HepG2 (cell line): ENCODE measurements at regions not wholly inside any gene's neighbourhood (a gene's known extent, or its start where the extent isn't known, plus 50 kb on each side); places are given as distances from the start of the nearest gene placed in this dataset.
"Not testable (repeated sequence)": the region's sequence is repeated elsewhere in the genome, so short reads cannot be mapped to it uniquely, and the experiment has no call there.

Experiments
- ATAC-seq: fragments of 200-7000 bp; cut with Tn5 transposase; 3 replicates; pipeline ENCODE4 v1.9.1; 2020; ENCODE audit warnings: mild to moderate bottlenecking, moderate library complexity
- BruUV-seq: library from RNA; stranded (reverse); fragments of 400-500 nt; replicated peaks from 2 replicates; lab custom pipeline; 2021; lab: Mats Ljungman, UMichigan
- CTCF ChIA-PET: fragments of 300-600 bp; formaldehyde crosslinking; extraction: SDS; loops from one replicate; lab custom pipeline; 2021; ENCODE audit warnings: low total read pairs, inconsistent platforms, low intra/inter-chr PET ratio; lab: Yijun Ruan, JAX
- POLR2A ChIA-PET: fragments of 350-600 bp; sonication (Branson Sonifier 250); formaldehyde crosslinking; loops from one replicate; lab custom pipeline; 2020; ENCODE audit warnings: antibody characterized with exemption, inconsistent platforms; lab: Yijun Ruan, JAX
- DNase-seq: peaks from one replicate; pipeline ENCODE4 v3.0.0-alpha.2; 2015; ENCODE audit warnings: low spot score
- FAIRE-seq: peaks from 3 replicates; lab custom pipeline; 2011; peaks lifted over from hg19 to GRCh38; lab: Jason Lieb, UNC
- H2AFZ ChIP-seq: one replicate; pipeline ENCODE4 v1.6.1; 2011; ENCODE audit warnings: low read length, inconsistent platforms
- H3K27ac ChIP-seq: fragments of 300-600 bp; 3 replicates; pipeline ENCODE4 v1.8.0; 2011; ENCODE audit warnings: mixed run types, mild to moderate bottlenecking, mixed read lengths, low read length, inconsistent platforms; ENCODE audit not compliant: insufficient read depth; ENCODE audit errors: extremely low read length
- H3K27me3 ChIP-seq, 2 experiments: fragments of 200-600 bp in 1 of 2; 2 replicates in 1 of 2; 3 replicates in 1 of 2; pipeline versions ENCODE4 v1.6.0 to v1.8.0; 2011; ENCODE audit warnings: low read length in 2 of 2, mild to moderate bottlenecking in 2 of 2, moderate library complexity in 2 of 2, inconsistent platforms in 1 of 2; ENCODE audit not compliant: insufficient read depth in 2 of 2, control insufficient read depth in 1 of 2
- H3K36me3 ChIP-seq, 2 experiments: fragments of 200-600 bp in 1 of 2; replicated peaks in 1 of 2; 2 replicates in 1 of 2; 3 replicates in 1 of 2; pipeline versions ENCODE4 v1.5.1 to v1.8.0; 2011; ENCODE audit warnings: low read length in 2 of 2, inconsistent platforms in 1 of 2; ENCODE audit not compliant: insufficient read depth in 2 of 2, control insufficient read depth in 1 of 2
- H3K4me1 ChIP-seq: 2 replicates; pipeline ENCODE4 v1.5.1; 2012; ENCODE audit warnings: low read length, inconsistent platforms; ENCODE audit not compliant: insufficient read depth
- H3K4me2 ChIP-seq: 2 replicates; pipeline ENCODE4 v1.6.0; 2011; ENCODE audit warnings: low read depth, low read length, inconsistent platforms
- H3K4me3 ChIP-seq, 3 experiments: fragments of 200-600 bp in 1 of 3; sonication (generic), shearing (Covaris generic) in 1 of 3; replicated peaks in 1 of 3; 2 replicates each; pipeline ENCODE4 v1.5.1; 2011 to 2016; ENCODE audit warnings: low read length in 3 of 3, inconsistent platforms in 2 of 3, low read depth in 2 of 3, mild to moderate bottlenecking in 2 of 3, control low read depth in 1 of 3, mixed read lengths in 1 of 3; ENCODE audit not compliant: insufficient read depth in 1 of 3
- H3K79me2 ChIP-seq: one replicate; pipeline ENCODE4 v1.6.1; 2011; ENCODE audit warnings: low read length, inconsistent platforms; ENCODE audit not compliant: insufficient read depth
- H3K9ac ChIP-seq: 2 replicates; pipeline ENCODE4 v1.6.0; 2011; ENCODE audit warnings: mild to moderate bottlenecking, low read depth, low read length, inconsistent platforms; ENCODE audit not compliant: insufficient read depth
- H3K9me3 ChIP-seq: 2 replicates; pipeline ENCODE4 v1.5.1; 2012; ENCODE audit warnings: mild to moderate bottlenecking, low read length
- H4K20me1 ChIP-seq: 2 replicates; pipeline ENCODE4 v1.6.0; 2011; ENCODE audit warnings: inconsistent platforms, mild to moderate bottlenecking, low read length, moderate library complexity; ENCODE audit not compliant: insufficient read depth
- CAMTA2 ChIP-seq: sonication (generic); formaldehyde crosslinking; IDR thresholded peaks from 2 replicates; pipeline ENCODE4 v1.4.0; 2020; ENCODE audit warnings: mild to moderate bottlenecking, missing genetic modification reagents, borderline replicate concordance
- ETS1 ChIP-seq: sonication (generic); formaldehyde crosslinking; IDR thresholded peaks from 2 replicates; pipeline ENCODE4 v1.4.0; 2020; ENCODE audit warnings: missing genetic modification reagents
- FLYWCH1 ChIP-seq: sonication (generic); formaldehyde crosslinking; IDR thresholded peaks from 2 replicates; pipeline ENCODE4 v1.8.1; 2023; ENCODE audit warnings: mild to moderate bottlenecking, missing genetic modification reagents
- GPBP1L1 ChIP-seq: sonication (generic); formaldehyde crosslinking; IDR thresholded peaks from 2 replicates; pipeline ENCODE4 v1.5.0; 2020; ENCODE audit warnings: mild to moderate bottlenecking, missing genetic modification reagents
- HNRNPL ChIP-seq: fragments of 200-400 bp; formaldehyde crosslinking; IDR thresholded peaks from 2 replicates; pipeline ENCODE4 v1.6.1; 2017; ENCODE audit warnings: mild to moderate bottlenecking, low read depth, low read length
- HNRNPLL ChIP-seq: fragments of 200-400 bp; formaldehyde crosslinking; IDR thresholded peaks from 2 replicates; pipeline ENCODE4 v1.6.1; 2017; ENCODE audit warnings: mild to moderate bottlenecking, low read depth, low read length; ENCODE audit not compliant: poor library complexity, severe bottlenecking
- KLF16 ChIP-seq, 2 experiments: sonication (generic) in 1 of 2; formaldehyde crosslinking in 1 of 2; IDR thresholded peaks; 2 replicates each; pipeline versions ENCODE4 v1.6.1 to v1.8.0; 2016 to 2023; ENCODE audit warnings: missing genetic modification reagents in 2 of 2, missing compliant biosample characterization in 1 of 2
- NFATC3 ChIP-seq: sonication (generic); formaldehyde crosslinking; IDR thresholded peaks from 2 replicates; pipeline ENCODE4 v1.5.1; 2020; ENCODE audit warnings: mild to moderate bottlenecking, missing genetic modification reagents
- REPIN1 ChIP-seq: sonication (generic); formaldehyde crosslinking; IDR thresholded peaks from 2 replicates; pipeline ENCODE4 v1.8.0; 2022; ENCODE audit warnings: missing genetic modification reagents, low read depth, mild to moderate bottlenecking, borderline replicate concordance
- THAP7 ChIP-seq: sonication (generic); formaldehyde crosslinking; IDR thresholded peaks from 2 replicates; pipeline ENCODE4 v1.8.1; 2023; ENCODE audit warnings: mild to moderate bottlenecking, missing genetic modification reagents
- ZFP82 ChIP-seq: sonication (generic); formaldehyde crosslinking; IDR thresholded peaks from 2 replicates; pipeline ENCODE4 v1.5.1; 2020; ENCODE audit warnings: mild to moderate bottlenecking, missing genetic modification reagents, borderline replicate concordance
- ZNF44 ChIP-seq: sonication (generic); formaldehyde crosslinking; IDR thresholded peaks from 2 replicates; pipeline ENCODE4 v1.5.1; 2020; ENCODE audit warnings: mild to moderate bottlenecking, missing genetic modification reagents
- ZNF556 ChIP-seq: sonication (generic); formaldehyde crosslinking; IDR thresholded peaks from 2 replicates; pipeline ENCODE4 v1.4.0; 2020; ENCODE audit warnings: mild to moderate bottlenecking, missing genetic modification reagents, borderline replicate concordance
- ZNF747 ChIP-seq: sonication (generic); formaldehyde crosslinking; IDR thresholded peaks from 2 replicates; pipeline ENCODE4 v1.8.1; 2023; ENCODE audit warnings: missing genetic modification reagents, mild to moderate bottlenecking, borderline replicate concordance
- ZNF790 ChIP-seq: sonication (generic); formaldehyde crosslinking; IDR thresholded peaks from 2 replicates; pipeline ENCODE4 v1.8.0; 2022; ENCODE audit warnings: missing genetic modification reagents, mild to moderate bottlenecking, borderline replicate concordance
- ZNF839 ChIP-seq: sonication (generic); formaldehyde crosslinking; IDR thresholded peaks from 2 replicates; pipeline ENCODE4 v1.4.0; 2020; ENCODE audit warnings: missing genetic modification reagents, mild to moderate bottlenecking, borderline replicate concordance
- WGBS: methylation state at CpG from one replicate; pipeline ENCODE4 v1.1.6; 2017; ENCODE audit warnings: low lambda C conversion rate; 5-methylcytosine and 5-hydroxymethylcytosine counted together
- in situ Hi-C: cut with HindIII; loops from 2 replicates; pipeline ENCODE4 v1.10.0; 2017; ENCODE audit warnings: low pct_unique_long_range_greater_than_20kb; ENCODE audit not compliant: extremely low pct_ligation_motif_present
- intact Hi-C: fragments of 100-400 bp; cut with micrococcal nuclease; formaldehyde crosslinking; loops from one replicate; pipeline ENCODE4 v1.10.0; 2022; ENCODE audit not compliant: unreplicated experiment

GRCh38 chr2:35176726-35177125 lies 1178.9 kb upstream of the CRIM1 start:
- H4K20me1 ChIP-seq, BruUV-seq, H3K9me3 ChIP-seq, DNase-seq, CTCF ChIA-PET, FAIRE-seq, H3K79me2 ChIP-seq, H3K4me2 ChIP-seq, ATAC-seq, H3K27ac ChIP-seq, POLR2A ChIA-PET, H2AFZ ChIP-seq, H3K9ac ChIP-seq, H3K4me3 ChIP-seq, in situ Hi-C loops, H3K27me3 ChIP-seq, H3K36me3 ChIP-seq, H3K4me1 ChIP-seq, intact Hi-C loops: not testable (repeated sequence)
- 20% methylated on average over 5 of the region's 5 CpGs for WGBS

GRCh38 chr2:35174845-35175244 lies 1180.7 kb upstream of the CRIM1 start:
- ATAC-seq (no peak), DNase-seq (no peak), FAIRE-seq (no peak)
- TF ChIP-seq ETS1 (CRISPR knock-in tag), result no peak
- TF ChIP-seq ZFP82, result no peak
- TF ChIP-seq FLYWCH1 (CRISPR knock-in tag), result no peak
- no peak for TF ChIP-seq ZNF839 (CRISPR knock-in tag)
- TF ChIP-seq ZNF790 (CRISPR knock-in tag), result no peak
- TF ChIP-seq THAP7 (CRISPR knock-in tag), result no peak
- no peak for TF ChIP-seq REPIN1 (CRISPR knock-in tag)
- TF ChIP-seq NFATC3 (CRISPR knock-in tag), result no peak
- TF ChIP-seq ZNF44 (CRISPR knock-in tag), result no peak
- no peak for TF ChIP-seq GPBP1L1 (CRISPR knock-in tag)
- TF ChIP-seq CAMTA2 (CRISPR knock-in tag), result no peak
- no peak for TF ChIP-seq KLF16 (CRISPR knock-in tag; IDR thresholded peaks at IDR 0.05)
- no peak for TF ChIP-seq HNRNPL
- no peak for TF ChIP-seq ZNF556
- no peak for TF ChIP-seq ZNF747 (CRISPR knock-in tag)
- TF ChIP-seq HNRNPLL, result no peak
- H3K9me3 ChIP-seq, result no peaks in the 10 kb centered on the region
- H3K4me1 ChIP-seq, result no peaks in the 10 kb centered on the region
- no peaks in the 10 kb centered on the region for H3K79me2 ChIP-seq
- no peak overlapping the region for H3K4me2 ChIP-seq
- H3K36me3 ChIP-seq, result no peaks in the 10 kb centered on the region
- no peak overlapping the region for H3K27ac ChIP-seq
- 6% methylated on average over 7 of the region's 7 CpGs for WGBS
- intact Hi-C loops (no loop called here), in situ Hi-C loops (no loop called here)
- no peak overlapping the region for H3K4me3 ChIP-seq
- no peaks in the 10 kb centered on the region for H3K27me3 ChIP-seq
- BruUV-seq, result no TSS peak
- ChIA-PET CTCF (no interaction called here), POLR2A (no interaction called here)
- no peaks in the 10 kb centered on the region for H4K20me1 ChIP-seq
- H2AFZ ChIP-seq, result no peak overlapping the region
- H3K9ac ChIP-seq, result no peak overlapping the region
